H9 (cell line): ENCODE measurements at regions not wholly inside any gene's neighbourhood (a gene's known extent, or its start where the extent isn't known, plus 50 kb on each side); places are given as distances from the start of the nearest gene placed in this dataset.

Source experiments
- DNase-seq: peaks from one replicate; pipeline ENCODE4 v3.0.0-alpha.2; 2017
- H2AFZ ChIP-seq: one replicate; pipeline ENCODE4 v1.6.1; 2013; ENCODE audit warnings: mild to moderate bottlenecking, low read length, control low read depth, moderate library complexity
- H2AK5ac ChIP-seq: 2 replicates; pipeline ENCODE4 v1.6.1; 2013; ENCODE audit warnings: low read length, control low read depth, mixed read lengths; ENCODE audit not compliant: insufficient read length
- H2BK120ac ChIP-seq: one replicate; pipeline ENCODE4 v1.6.1; 2013; ENCODE audit warnings: low read depth, mild to moderate bottlenecking, low read length, control low read depth, inconsistent platforms; ENCODE audit not compliant: poor library complexity, severe bottlenecking
- H2BK12ac ChIP-seq: 2 replicates; pipeline ENCODE4 v1.6.1; 2013; ENCODE audit warnings: low read length, control low read depth, mixed read lengths, low read depth; ENCODE audit not compliant: insufficient read length
- H2BK15ac ChIP-seq: 2 replicates; pipeline ENCODE4 v1.6.1; 2013; ENCODE audit warnings: low read depth, low read length, control low read depth
- H2BK20ac ChIP-seq: one replicate; pipeline ENCODE4 v1.6.1; 2013; ENCODE audit warnings: low read depth, mild to moderate bottlenecking, low read length, control low read depth, inconsistent platforms; ENCODE audit not compliant: poor library complexity, severe bottlenecking
- H2BK5ac ChIP-seq: 2 replicates; pipeline ENCODE4 v1.6.1; 2013; ENCODE audit warnings: low read length, control low read depth, mixed read lengths; ENCODE audit not compliant: insufficient read length
- H3K14ac ChIP-seq: 2 replicates; pipeline ENCODE4 v1.6.1; 2013; ENCODE audit warnings: low read length, control low read depth; ENCODE audit not compliant: insufficient read depth
- H3K18ac ChIP-seq: 2 replicates; pipeline ENCODE4 v1.6.1; 2013; ENCODE audit warnings: low read depth, mild to moderate bottlenecking, mixed read lengths, low read length, control low read depth; ENCODE audit not compliant: insufficient read length
- H3K23ac ChIP-seq: 2 replicates; pipeline ENCODE4 v1.6.1; 2013; ENCODE audit warnings: low read length, control low read depth, mixed read lengths, low read depth; ENCODE audit not compliant: insufficient read length
- H3K23me2 ChIP-seq: 2 replicates; pipeline ENCODE4 v1.6.1; 2013; ENCODE audit warnings: low read depth, mild to moderate bottlenecking, mixed read lengths, low read length, control low read depth; ENCODE audit not compliant: insufficient read length, poor library complexity, severe bottlenecking
- H3K27ac ChIP-seq: 2 replicates; pipeline ENCODE4 v1.5.1; 2013; ENCODE audit warnings: low read length, control low read depth, mixed read lengths, low read depth; ENCODE audit not compliant: insufficient read length
- H3K27me3 ChIP-seq: 2 replicates; pipeline ENCODE4 v1.6.1; 2013; ENCODE audit warnings: low read length, control low read depth, inconsistent platforms; ENCODE audit not compliant: insufficient read depth
- H3K4ac ChIP-seq: 2 replicates; pipeline ENCODE4 v1.6.1; 2013; ENCODE audit warnings: low read depth, mild to moderate bottlenecking, control low read depth, inconsistent platforms, low read length, moderate library complexity
- H3K4me1 ChIP-seq: 2 replicates; pipeline ENCODE4 v1.6.1; 2013; ENCODE audit warnings: low read length, control low read depth, inconsistent platforms; ENCODE audit not compliant: insufficient read depth
- H3K4me2 ChIP-seq: 2 replicates; pipeline ENCODE4 v1.6.1; 2013; ENCODE audit warnings: low read length, control low read depth, mixed read lengths; ENCODE audit not compliant: insufficient read length, insufficient read depth
- H3K56ac ChIP-seq: 2 replicates; pipeline ENCODE4 v1.6.1; 2013; ENCODE audit warnings: low read depth, mild to moderate bottlenecking, mixed read lengths, low read length, control low read depth; ENCODE audit not compliant: insufficient read length
- H3K79me1 ChIP-seq: 2 replicates; pipeline ENCODE4 v1.6.1; 2013; ENCODE audit warnings: low read depth, mild to moderate bottlenecking, moderate library complexity, low read length, control low read depth, inconsistent platforms; ENCODE audit not compliant: insufficient read depth, poor library complexity, severe bottlenecking
- H3K79me2 ChIP-seq: 2 replicates; pipeline ENCODE4 v1.6.1; 2013; ENCODE audit warnings: low read length, control low read depth, inconsistent platforms; ENCODE audit not compliant: insufficient read depth
- H3K9ac ChIP-seq: 2 replicates; pipeline ENCODE4 v1.6.1; 2013; ENCODE audit warnings: low read length, control low read depth, mixed read lengths; ENCODE audit not compliant: insufficient read length; ENCODE audit errors: extremely low read depth
- H3K9me3 ChIP-seq: one replicate; pipeline ENCODE4 v1.6.1; 2013; ENCODE audit warnings: low read depth, low read length, inconsistent platforms; ENCODE audit not compliant: control insufficient read depth
- H3T11ph ChIP-seq: one replicate; pipeline ENCODE4 v1.6.1; 2013; ENCODE audit warnings: mild to moderate bottlenecking, low read length, control low read depth, inconsistent platforms
- H4K20me1 ChIP-seq: one replicate; pipeline ENCODE4 v1.6.1; 2013; ENCODE audit not compliant: control insufficient read depth, insufficient read length, insufficient read depth
- H4K5ac ChIP-seq: 2 replicates; pipeline ENCODE4 v1.6.1; 2013; ENCODE audit warnings: low read depth, mild to moderate bottlenecking, mixed read lengths, low read length, control low read depth; ENCODE audit not compliant: insufficient read length
- H4K8ac ChIP-seq: replicated peaks from 2 replicates; pipeline ENCODE4 v1.6.1; 2013; ENCODE audit warnings: low read length, control low read depth, mixed read lengths, low read depth; ENCODE audit not compliant: insufficient read length
- H4K91ac ChIP-seq: 2 replicates; pipeline ENCODE4 v1.6.1; 2013; ENCODE audit warnings: low read depth, mild to moderate bottlenecking, moderate library complexity, mixed read lengths, low read length, control low read depth; ENCODE audit not compliant: insufficient read length
- H3K27ac Mint-ChIP-seq, 3 experiments: 2 replicates in 2 of 3; 3 replicates in 1 of 3; pipeline ENCODE4 v1.8.0; 2020 to 2021; ENCODE audit warnings: mixed read lengths in 3 of 3, mild to moderate bottlenecking in 1 of 3, moderate library complexity in 1 of 3
- H3K27me3 Mint-ChIP-seq: 2 replicates; pipeline ENCODE4 v1.8.0; 2021; ENCODE audit warnings: low read depth, mild to moderate bottlenecking, moderate library complexity, mixed read lengths
- H3K36me3 Mint-ChIP-seq, 3 experiments: 2 replicates in 2 of 3; 3 replicates in 1 of 3; pipeline ENCODE4 v1.8.0; 2020 to 2021; ENCODE audit warnings: low read depth in 3 of 3, mixed read lengths in 3 of 3; ENCODE audit not compliant: insufficient read depth in 1 of 3
- H3K4me1 Mint-ChIP-seq, 2 experiments: 2 replicates each; pipeline ENCODE4 v1.8.0; 2020; ENCODE audit warnings: mixed read lengths in 2 of 2
- H3K4me3 Mint-ChIP-seq, 2 experiments: 2 replicates in 1 of 2; 3 replicates in 1 of 2; pipeline ENCODE4 v1.8.0; 2020 to 2021; ENCODE audit warnings: mild to moderate bottlenecking in 2 of 2, mixed read lengths in 2 of 2, moderate library complexity in 1 of 2
- H3K9me3 Mint-ChIP-seq, 2 experiments: 2 replicates in 1 of 2; 3 replicates in 1 of 2; pipeline ENCODE4 v1.8.0; 2020; ENCODE audit warnings: mild to moderate bottlenecking in 2 of 2, mixed read lengths in 2 of 2, moderate library complexity in 1 of 2
- WGBS: extraction: QIAGEN DNeasy Blood & Tissue Kit; methylation state at CpG from one replicate; pipeline ENCODE4 v1.1.7; 2013; ENCODE audit warnings: missing lambda C conversion rate, low lambda C conversion rate, mixed read lengths; ENCODE audit not compliant: insufficient read length; ENCODE audit errors: extremely low coverage; 5-methylcytosine and 5-hydroxymethylcytosine counted together
- TF ChIP-seq, protein P1 (sequence below): fragments of 200-600 bp; sonication (generic); conservative IDR thresholded peaks from 3 replicates; pipeline ENCODE4 v1.8.0; 2021; ENCODE audit warnings: antibody characterized with exemption, mild to moderate bottlenecking

DNA sequence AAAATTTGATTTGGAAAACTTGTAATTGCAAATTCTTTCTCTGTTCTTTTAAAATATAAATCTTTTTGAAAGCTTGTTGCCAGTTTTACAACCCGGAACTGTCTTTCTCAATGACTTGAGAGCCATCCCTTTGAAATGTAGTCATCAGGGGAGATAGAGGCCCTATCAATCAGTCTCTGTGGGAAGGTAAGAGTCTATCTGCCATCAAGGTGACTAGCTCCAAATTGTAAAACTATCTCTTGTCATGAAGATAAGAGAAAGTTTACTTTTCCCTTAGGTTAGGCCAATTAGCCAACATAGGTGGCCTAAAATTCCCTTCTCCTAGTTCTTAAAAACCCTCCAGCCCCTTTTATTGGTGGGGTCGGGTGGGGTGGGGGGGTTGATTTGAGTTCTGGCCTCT, 469.1 kb upstream of the IRAK1BP1 start:
- Mint-ChIP-seq H3K4me1 (peaks cover 12 to 13% of the 10 kb centered on the region in 2 experiments), H3K4me3 (no peak overlapping the region), H3K9me3 (no peaks in the 10 kb centered on the region; a peak in 1 of 5 replicates), H3K27me3 (no peaks in the 10 kb centered on the region), H3K36me3 (no peaks in the 10 kb centered on the region; a peak in 1 of 7 replicates), H3K27ac (no peak overlapping the region)
- H3K23me2 ChIP-seq: no peaks in the 10 kb centered on the region
- H4K5ac ChIP-seq: no peak overlapping the region
- no peak overlapping the region for H3K14ac ChIP-seq
- TF ChIP-seq, protein P1, sequence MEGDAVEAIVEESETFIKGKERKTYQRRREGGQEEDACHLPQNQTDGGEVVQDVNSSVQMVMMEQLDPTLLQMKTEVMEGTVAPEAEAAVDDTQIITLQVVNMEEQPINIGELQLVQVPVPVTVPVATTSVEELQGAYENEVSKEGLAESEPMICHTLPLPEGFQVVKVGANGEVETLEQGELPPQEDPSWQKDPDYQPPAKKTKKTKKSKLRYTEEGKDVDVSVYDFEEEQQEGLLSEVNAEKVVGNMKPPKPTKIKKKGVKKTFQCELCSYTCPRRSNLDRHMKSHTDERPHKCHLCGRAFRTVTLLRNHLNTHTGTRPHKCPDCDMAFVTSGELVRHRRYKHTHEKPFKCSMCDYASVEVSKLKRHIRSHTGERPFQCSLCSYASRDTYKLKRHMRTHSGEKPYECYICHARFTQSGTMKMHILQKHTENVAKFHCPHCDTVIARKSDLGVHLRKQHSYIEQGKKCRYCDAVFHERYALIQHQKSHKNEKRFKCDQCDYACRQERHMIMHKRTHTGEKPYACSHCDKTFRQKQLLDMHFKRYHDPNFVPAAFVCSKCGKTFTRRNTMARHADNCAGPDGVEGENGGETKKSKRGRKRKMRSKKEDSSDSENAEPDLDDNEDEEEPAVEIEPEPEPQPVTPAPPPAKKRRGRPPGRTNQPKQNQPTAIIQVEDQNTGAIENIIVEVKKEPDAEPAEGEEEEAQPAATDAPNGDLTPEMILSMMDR: no peak
- H3K4me2 ChIP-seq: no peak overlapping the region
- no peak for DNase-seq
- no peaks in the 10 kb centered on the region for H3K27me3 ChIP-seq
- H2BK20ac ChIP-seq: no peak overlapping the region
- no peak overlapping the region for H4K8ac ChIP-seq
- no peak overlapping the region for H3K9ac ChIP-seq
- no peak overlapping the region for H2BK15ac ChIP-seq
- H3K4me1 ChIP-seq: no peaks in the 10 kb centered on the region
- WGBS: no CpG with 5 or more reads among the region's 2 CpGs
- no peak overlapping the region for H2BK12ac ChIP-seq
- H3K4ac ChIP-seq: no peak overlapping the region
- no peaks in the 10 kb centered on the region for H3K79me2 ChIP-seq
- no peak overlapping the region for H3K56ac ChIP-seq
- no peak overlapping the region for H2AFZ ChIP-seq
- no peak overlapping the region for H4K91ac ChIP-seq
- no peaks in the 10 kb centered on the region for H3K79me1 ChIP-seq
- H3K18ac ChIP-seq: no peak overlapping the region
- H3K9me3 ChIP-seq: no peaks in the 10 kb centered on the region
- no peak overlapping the region for H2BK120ac ChIP-seq
- H3K23ac ChIP-seq: no peak overlapping the region
- H3K27ac ChIP-seq: no peak overlapping the region
- H3T11ph ChIP-seq: no peak overlapping the region
- H4K20me1 ChIP-seq: no peaks in the 10 kb centered on the region
- no peak overlapping the region for H2AK5ac ChIP-seq
- H2BK5ac ChIP-seq: no peak overlapping the region
